GM19351 (cell line): ENCODE measurements at regions not wholly inside any gene's neighbourhood (a gene's known extent, or its start where the extent isn't known, plus 50 kb on each side); places are given as distances from the start of the nearest gene placed in this dataset.

Source experiments
- ATAC-seq: cut with Tn5 transposase; IDR thresholded peaks from one replicate; pipeline ENCODE4 v1.9.1; 2021; ENCODE audit warnings: mild to moderate bottlenecking, moderate library complexity; ENCODE audit not compliant: unreplicated experiment

- no peak for ATAC-seq
Measured at GRCh38 chr6:50591135-50591534, 122.2 kb upstream of the TFAP2D start.

DNA sequence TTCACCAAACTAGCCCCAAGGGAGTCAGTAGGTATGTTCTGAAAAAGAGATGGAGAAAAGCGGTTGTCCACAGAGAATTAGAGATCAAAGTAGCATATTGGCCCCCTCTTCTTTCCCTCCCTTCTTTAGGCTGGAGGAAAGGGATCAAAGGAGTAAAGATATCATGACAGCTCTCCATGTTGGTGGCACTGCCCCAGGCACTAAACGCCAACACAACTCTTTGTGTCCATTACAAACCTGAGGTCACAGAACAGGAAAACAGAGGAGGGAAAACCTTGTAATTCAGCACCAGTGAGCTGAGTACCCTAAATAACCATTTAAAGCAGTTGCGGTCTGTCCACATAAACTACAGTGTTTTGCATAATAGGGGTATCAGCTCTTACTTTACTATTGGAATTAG lies 113.0 kb upstream of the TFAP2D start:
- ATAC-seq, result peak; percentile 56

DNA sequence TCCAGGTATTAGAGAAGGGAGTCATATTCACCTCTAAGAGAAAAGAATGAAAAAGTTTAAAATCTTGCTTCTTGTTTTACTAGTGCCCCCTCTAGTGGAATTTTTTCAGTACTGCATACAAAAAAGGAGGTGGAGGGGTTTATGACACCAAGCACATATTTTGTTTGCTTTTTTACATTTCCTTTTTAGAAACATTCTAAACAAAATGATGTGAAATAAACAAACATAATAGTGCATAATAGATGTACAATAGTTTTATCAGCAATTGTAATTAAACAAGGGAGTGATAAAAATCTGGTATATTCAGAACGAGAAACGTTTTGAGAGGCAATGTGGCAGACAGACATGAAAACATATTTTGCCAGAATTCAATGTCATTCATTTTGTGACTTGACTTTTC lies 111.0 kb upstream of the TFAP2D start:
- ATAC-seq, result peak; percentile 40

DNA sequence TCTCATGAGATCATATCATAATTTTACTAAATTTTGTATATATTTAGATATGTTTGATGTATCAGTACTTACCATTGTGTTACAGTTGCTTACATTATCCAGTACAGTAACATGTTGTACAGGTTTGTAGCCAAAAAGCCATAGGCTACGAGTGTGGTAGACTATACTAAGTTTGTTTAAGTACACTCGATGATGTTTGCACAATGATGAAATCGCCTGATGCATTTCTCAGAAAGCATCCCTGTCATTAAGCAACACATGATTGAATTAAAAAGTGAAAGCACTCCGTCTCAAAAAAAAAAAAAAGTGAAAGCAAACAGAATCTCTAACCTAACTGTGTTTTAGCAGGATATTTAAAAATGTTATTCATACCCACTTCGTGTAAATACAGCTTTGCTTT lies 104.9 kb upstream of the TFAP2D start:
- no peak for ATAC-seq

DNA sequence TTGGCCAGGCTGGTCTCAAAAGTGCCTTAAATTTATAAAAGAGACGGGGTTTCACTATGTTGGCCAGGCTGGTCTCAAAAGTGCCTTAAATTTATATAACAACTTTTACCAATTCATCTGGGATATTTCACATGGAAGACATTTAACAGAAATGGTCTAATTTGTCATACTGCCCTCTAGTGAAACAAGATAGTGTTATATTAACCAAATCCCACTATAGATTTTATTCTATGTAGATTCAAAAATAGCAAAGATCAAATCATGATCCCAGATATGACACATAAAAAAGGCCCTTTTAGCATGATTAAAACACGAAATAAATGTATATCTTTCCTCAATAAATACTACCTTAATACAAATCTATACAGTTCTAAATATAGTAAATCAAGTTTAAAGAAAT lies 102.8 kb upstream of the TFAP2D start:
- ATAC-seq, result no peak

- ATAC-seq, result no peak
Measured at GRCh38 chr6:50635429-50635828, 77.9 kb upstream of the TFAP2D start.

DNA sequence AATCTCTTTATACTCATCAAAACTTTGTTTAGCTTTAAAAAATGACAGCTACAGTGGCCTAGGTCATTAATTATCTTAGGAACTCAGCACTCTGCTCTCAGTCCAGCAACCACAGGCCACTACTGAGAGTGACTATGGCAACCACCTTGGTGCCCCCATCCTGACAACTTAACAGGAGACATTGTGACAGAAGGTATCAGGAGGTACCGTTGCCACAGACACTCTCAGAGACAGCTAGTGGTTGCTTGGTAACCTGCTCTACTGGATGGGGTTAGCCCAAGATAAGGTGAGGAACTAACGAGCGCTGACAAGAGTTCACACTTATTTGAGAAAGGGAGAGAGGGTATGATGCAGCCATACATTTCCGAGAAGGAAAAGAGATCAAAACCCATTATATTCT lies 76.1 kb upstream of the TFAP2D start:
- ATAC-seq, result no peak

DNA sequence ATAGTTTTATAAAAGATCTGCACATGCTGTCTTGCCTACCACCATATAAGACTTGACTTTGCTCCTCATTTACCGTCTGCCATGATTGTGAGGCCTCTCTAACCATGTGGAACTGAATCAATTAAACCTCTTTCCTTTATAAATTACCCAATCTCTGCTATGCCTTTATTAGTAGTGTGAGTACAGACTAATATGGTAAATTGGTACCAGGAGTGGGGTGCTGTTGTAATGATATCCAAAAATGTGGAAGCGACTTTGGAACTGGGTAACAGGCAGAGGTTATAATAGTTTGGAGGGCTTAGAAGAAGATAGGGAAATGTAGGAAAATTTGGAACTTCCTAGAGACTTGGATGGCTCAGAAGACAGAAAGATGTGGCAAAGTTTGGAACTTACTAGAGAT lies 64.2 kb upstream of the TFAP2D start:
- no peak for ATAC-seq

DNA sequence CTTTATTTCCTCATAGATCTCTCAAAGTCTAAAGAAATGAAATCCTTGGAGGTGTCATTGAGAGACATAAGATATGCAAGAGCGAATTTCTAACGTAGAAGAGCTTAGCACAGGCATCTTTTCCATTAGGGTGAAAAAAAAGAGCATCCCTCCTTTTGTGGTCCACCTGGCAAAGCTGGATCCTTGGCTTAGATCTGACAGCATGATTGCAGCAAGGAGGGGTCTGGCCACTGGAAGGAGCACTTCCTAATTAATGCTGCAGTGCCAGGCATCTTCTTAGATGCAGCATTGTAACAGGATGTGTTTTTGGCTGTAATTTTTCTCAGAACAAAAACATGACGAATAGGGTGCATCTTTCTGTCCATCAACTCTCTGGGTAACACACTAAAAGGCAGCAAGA lies 60.1 kb upstream of the TFAP2D start:
- ATAC-seq, result no peak

DNA sequence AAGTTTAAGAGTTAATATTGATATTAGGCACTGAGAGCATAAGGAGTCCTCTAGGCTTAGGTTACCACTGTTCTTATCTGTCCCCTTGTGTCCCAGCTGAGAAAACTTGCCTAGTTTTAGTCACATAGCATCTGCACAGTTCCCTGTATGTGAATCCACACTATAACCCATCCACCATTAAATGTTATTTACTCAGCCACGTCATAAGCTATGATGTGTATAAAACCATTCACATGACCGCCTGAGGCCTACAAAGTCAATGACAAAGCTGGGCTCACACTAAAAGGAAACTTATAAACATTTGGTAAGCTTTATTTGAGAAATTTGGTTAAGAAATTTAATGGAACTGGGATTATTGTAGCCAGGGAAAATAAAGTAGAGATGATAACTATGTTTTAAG lies 59.2 kb upstream of the TFAP2D start:
- no peak for ATAC-seq

DNA sequence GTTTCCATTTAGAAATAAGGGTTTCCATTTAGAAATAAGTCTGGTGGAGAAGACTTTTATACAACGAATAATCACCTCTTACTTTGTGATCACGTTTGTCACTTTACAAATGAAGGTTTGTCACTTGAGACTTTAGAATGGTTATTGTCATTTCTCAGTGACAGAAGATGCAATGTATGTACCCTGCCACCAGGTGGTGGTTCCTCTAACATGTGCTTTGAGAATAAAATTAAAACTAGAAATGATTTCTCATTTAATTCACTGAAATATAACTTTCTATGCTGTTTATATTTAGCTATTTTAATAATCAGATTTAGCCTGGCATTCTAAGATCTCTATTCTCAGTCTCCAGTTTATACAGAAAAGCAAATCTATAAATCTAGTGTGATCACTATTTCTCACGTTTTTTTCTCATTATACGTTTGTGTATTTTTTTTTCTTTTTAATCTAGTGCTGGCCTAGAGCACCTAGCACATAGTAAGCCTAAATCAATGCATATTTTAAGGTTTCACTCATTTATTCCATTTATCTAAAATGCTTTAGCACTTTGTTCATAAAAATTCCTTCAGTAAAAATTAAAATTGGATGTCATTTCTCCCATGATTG lies 57.4 kb upstream of the TFAP2D start:
- ATAC-seq, result peak; percentile 79

GRCh38 chr6:50657513-50657912 lies 55.8 kb upstream of the TFAP2D start:
- no peak for ATAC-seq

DNA sequence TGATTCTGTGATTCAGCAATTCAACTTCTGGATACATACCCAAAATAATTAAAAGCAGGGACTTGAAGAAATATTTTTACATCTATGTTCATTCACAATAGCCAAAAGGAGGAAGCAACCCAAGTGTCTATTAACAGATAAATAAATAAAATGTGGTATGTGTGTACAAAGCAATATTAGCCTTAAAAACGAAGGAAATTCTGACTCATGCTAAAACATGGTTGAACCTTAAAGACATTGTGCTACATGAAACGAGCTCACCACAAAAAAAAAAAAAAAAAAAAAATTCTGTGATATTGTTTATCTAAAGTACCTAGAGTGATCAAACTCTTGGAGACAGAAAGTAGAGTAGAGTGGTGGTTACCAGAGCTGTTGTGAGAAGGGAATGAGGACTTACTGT lies 54.8 kb upstream of the TFAP2D start:
- ATAC-seq, result no peak

DNA sequence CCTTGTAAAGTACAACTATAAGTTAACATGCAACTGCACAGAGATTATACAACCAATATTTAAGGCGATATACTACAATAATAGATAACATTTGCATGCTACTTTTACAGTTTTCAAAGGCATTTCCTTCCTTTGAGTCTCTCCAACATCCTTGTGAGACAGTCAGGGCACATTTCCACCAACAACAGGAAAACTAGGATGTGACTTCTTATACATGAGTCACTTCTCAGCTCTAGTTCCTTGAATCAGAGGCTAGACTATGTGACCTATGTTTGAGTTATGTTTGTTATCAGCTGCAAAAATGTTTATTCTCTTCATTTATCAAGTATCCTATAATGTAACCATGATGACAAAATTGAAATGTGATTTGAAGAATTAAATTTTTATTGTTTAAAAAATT lies 51.7 kb upstream of the TFAP2D start:
- no peak for ATAC-seq
